NCI-H2029 treated with DMSO at 0.1 percent for 48 hours (cell line): ENCODE measurements at regions not wholly inside any gene's neighbourhood (a gene's known extent, or its start where the extent isn't known, plus 50 kb on each side); places are given as distances from the start of the nearest gene placed in this dataset.
"Not testable (repeated sequence)": the region's sequence is repeated elsewhere in the genome, so short reads cannot be mapped to it uniquely, and the experiment has no call there.

ENCODE experiments used
- DNase-seq: peaks from one replicate; lab custom pipeline; 2025; lab: John Stamatoyannopoulos, UW

GRCh38 chr15:87722941-87723691, 533.4 kb downstream of the NTRK3 start:
- DNase-seq = peak; percentile 62

GRCh38 chr15:87720235-87720634, 536.3 kb downstream of the NTRK3 start:
- DNase-seq = no peak

GRCh38 chr15:87716422-87716821, 540.1 kb downstream of the NTRK3 start:
- DNase-seq = no peak

- DNase-seq = no peak
Observed at GRCh38 chr15:87715252-87715651, 541.3 kb downstream of the NTRK3 start.

- DNase-seq = no peak
Observed at GRCh38 chr15:87713475-87713879, 543.1 kb downstream of the NTRK3 start.

- peak; percentile 16 for DNase-seq
Observed at GRCh38 chr15:87712211-87712610, 544.3 kb downstream of the NTRK3 start.

- no peak for DNase-seq
Observed at GRCh38 chr15:87711026-87711425, 545.5 kb downstream of the NTRK3 start.

- no peak for DNase-seq
Observed at GRCh38 chr15:87710406-87710805, 546.1 kb downstream of the NTRK3 start.

GRCh38 chr15:87707566-87708130, 548.9 kb downstream of the NTRK3 start:
- DNase-seq = no peak

- no peak for DNase-seq
Observed at GRCh38 chr15:87707071-87707470, 549.5 kb downstream of the NTRK3 start.

- DNase-seq = no peak
Observed at GRCh38 chr15:87706001-87706400, 550.5 kb downstream of the NTRK3 start.

GRCh38 chr15:87704276-87704675, 552.3 kb downstream of the NTRK3 start:
- DNase-seq = no peak

GRCh38 chr15:87703327-87704111, 553.0 kb downstream of the NTRK3 start:
- no peak for DNase-seq

GRCh38 chr15:87702270-87702669, 554.3 kb downstream of the NTRK3 start:
- DNase-seq = no peak

GRCh38 chr15:87698467-87698866, 558.1 kb downstream of the NTRK3 start:
- not testable (repeated sequence) for DNase-seq

GRCh38 chr15:87689716-87690115, 566.8 kb downstream of the NTRK3 start:
- DNase-seq = no peak

- DNase-seq = no peak
Observed at GRCh38 chr15:87687523-87687870, 569.0 kb downstream of the NTRK3 start.

GRCh38 chr15:87686841-87687522, 569.6 kb downstream of the NTRK3 start:
- DNase-seq = no peak

GRCh38 chr15:87686339-87686738, 570.2 kb downstream of the NTRK3 start:
- DNase-seq = no peak

GRCh38 chr15:87682527-87682926, 574.0 kb downstream of the NTRK3 start:
- no peak for DNase-seq

GRCh38 chr15:87681104-87681503, 575.4 kb downstream of the NTRK3 start:
- no peak for DNase-seq

GRCh38 chr15:87680208-87680607, 576.3 kb downstream of the NTRK3 start:
- DNase-seq = no peak

- no peak for DNase-seq
Observed at GRCh38 chr15:87675271-87675670, 581.3 kb downstream of the NTRK3 start.
